Loucy (cell line): ENCODE measurements at regions not wholly inside any gene's neighbourhood (a gene's known extent, or its start where the extent isn't known, plus 50 kb on each side); places are given as distances from the start of the nearest gene placed in this dataset.

ENCODE experiments used
- EZH2phosphoT487 ChIP-seq: fragments of 200-600 bp; IDR thresholded peaks from 2 replicates; pipeline ENCODE4 v1.6.1; 2018; ENCODE audit warnings: antibody characterized with exemption, mild to moderate bottlenecking, moderate library complexity, borderline replicate concordance
- TF ChIP-seq, protein P1 (sequence below): fragments of 200-600 bp; sonication (generic); conservative IDR thresholded peaks from 2 replicates; pipeline ENCODE4 v1.5.1; 2014; ENCODE audit warnings: mild to moderate bottlenecking, antibody characterized with exemption, low read length

DNA sequence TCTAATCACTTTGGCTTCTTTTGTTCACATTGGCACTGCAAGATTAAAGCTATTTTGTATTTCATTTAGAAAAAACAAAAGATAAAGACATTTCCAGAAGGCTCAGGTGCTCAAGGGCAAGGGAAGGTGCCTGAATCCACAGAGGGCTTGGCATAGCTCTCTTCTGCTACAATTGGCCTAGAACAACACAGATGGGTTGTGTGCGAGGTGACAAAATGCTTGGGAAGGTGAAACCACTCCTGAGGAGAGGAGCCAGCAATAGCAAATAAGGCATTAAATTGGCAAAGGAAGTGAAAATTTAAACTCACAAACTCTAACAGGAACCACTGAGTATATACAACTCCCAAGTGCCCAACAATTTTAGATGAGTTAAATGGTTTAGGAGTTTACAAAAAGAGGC, 1290.4 kb upstream of the CHAC2 start:
- TF ChIP-seq, protein P1, sequence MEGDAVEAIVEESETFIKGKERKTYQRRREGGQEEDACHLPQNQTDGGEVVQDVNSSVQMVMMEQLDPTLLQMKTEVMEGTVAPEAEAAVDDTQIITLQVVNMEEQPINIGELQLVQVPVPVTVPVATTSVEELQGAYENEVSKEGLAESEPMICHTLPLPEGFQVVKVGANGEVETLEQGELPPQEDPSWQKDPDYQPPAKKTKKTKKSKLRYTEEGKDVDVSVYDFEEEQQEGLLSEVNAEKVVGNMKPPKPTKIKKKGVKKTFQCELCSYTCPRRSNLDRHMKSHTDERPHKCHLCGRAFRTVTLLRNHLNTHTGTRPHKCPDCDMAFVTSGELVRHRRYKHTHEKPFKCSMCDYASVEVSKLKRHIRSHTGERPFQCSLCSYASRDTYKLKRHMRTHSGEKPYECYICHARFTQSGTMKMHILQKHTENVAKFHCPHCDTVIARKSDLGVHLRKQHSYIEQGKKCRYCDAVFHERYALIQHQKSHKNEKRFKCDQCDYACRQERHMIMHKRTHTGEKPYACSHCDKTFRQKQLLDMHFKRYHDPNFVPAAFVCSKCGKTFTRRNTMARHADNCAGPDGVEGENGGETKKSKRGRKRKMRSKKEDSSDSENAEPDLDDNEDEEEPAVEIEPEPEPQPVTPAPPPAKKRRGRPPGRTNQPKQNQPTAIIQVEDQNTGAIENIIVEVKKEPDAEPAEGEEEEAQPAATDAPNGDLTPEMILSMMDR, result no peak
- no peak for TF ChIP-seq EZH2phosphoT487
